H1 (cell line): ENCODE measurements at regions not wholly inside any gene's neighbourhood (a gene's known extent, or its start where the extent isn't known, plus 50 kb on each side); places are given as distances from the start of the nearest gene placed in this dataset.

ENCODE experiments used
- CTCF ChIA-PET: fragments of 300-600 bp; sonication (Branson Sonifier 250); formaldehyde crosslinking; loops from one replicate; lab custom pipeline; 2021; ENCODE audit not compliant: partially characterized antibody; lab: Charles Lee
- POLR2A ChIA-PET: fragments of 300-600 bp; sonication (Branson Sonifier 250); formaldehyde crosslinking; loops from one replicate; lab custom pipeline; 2021; ENCODE audit warnings: inconsistent platforms; ENCODE audit not compliant: partially characterized antibody; lab: Charles Lee
- DNase-seq, 2 experiments: peaks; one replicate each; pipeline versions ENCODE4 v3.0.0 to v3.0.0-alpha.2; 2010 to 2022; ENCODE audit warnings: low spot score in 2 of 2, low read depth in 1 of 2, mixed read lengths in 1 of 2
- FAIRE-seq: peaks from 2 replicates; lab custom pipeline; 2011; peaks lifted over from hg19 to GRCh38; lab: Jason Lieb, UNC
- H2AFZ ChIP-seq: 2 replicates; pipeline ENCODE4 v1.8.1; 2012; ENCODE audit warnings: low read length, inconsistent platforms
- H2AK5ac ChIP-seq: 2 replicates; pipeline ENCODE4 v1.6.1; 2013; ENCODE audit warnings: low read depth, low read length
- H2BK120ac ChIP-seq: replicated peaks from 2 replicates; pipeline ENCODE3; 2013; ENCODE audit warnings: low read depth, low read length, inconsistent platforms
- H2BK12ac ChIP-seq: 2 replicates; pipeline ENCODE4 v1.6.1; 2013; ENCODE audit warnings: low read depth, low read length
- H2BK15ac ChIP-seq: 2 replicates; pipeline ENCODE4 v1.6.1; 2013; ENCODE audit warnings: low read length
- H2BK20ac ChIP-seq: 2 replicates; pipeline ENCODE4 v1.6.1; 2013; ENCODE audit warnings: low read length
- H2BK5ac ChIP-seq: 2 replicates; pipeline ENCODE4 v1.6.1; 2013; ENCODE audit warnings: low read depth, low read length
- H3K14ac ChIP-seq: 2 replicates; pipeline ENCODE4 v1.6.1; 2013; ENCODE audit warnings: inconsistent platforms; ENCODE audit not compliant: insufficient read length
- H3K18ac ChIP-seq: 2 replicates; pipeline ENCODE4 v1.6.1; 2013; ENCODE audit warnings: low read length; ENCODE audit errors: extremely low read depth
- H3K23ac ChIP-seq: 2 replicates; pipeline ENCODE4 v1.6.1; 2013; ENCODE audit warnings: inconsistent platforms; ENCODE audit not compliant: insufficient read length
- H3K23me2 ChIP-seq: 2 replicates; pipeline ENCODE4 v1.6.1; 2013; ENCODE audit warnings: low read depth, low read length
- H3K27ac ChIP-seq: 2 replicates; pipeline ENCODE4 v1.6.1; 2011; ENCODE audit warnings: low read depth, low read length, inconsistent platforms
- H3K27me3 ChIP-seq, 4 experiments: replicated peaks in 1 of 4; 1 replicate in 1 of 4; 2 replicates in 3 of 4; pipeline versions ENCODE4 v1.6.1 to v1.8.1; 2011 to 2013; ENCODE audit warnings: low read length in 3 of 4, mild to moderate bottlenecking in 3 of 4, inconsistent platforms in 2 of 4, mixed read lengths in 2 of 4, moderate library complexity in 1 of 4; ENCODE audit not compliant: control insufficient read depth in 3 of 4, insufficient read depth in 3 of 4; ENCODE audit errors: extremely low read depth in 1 of 4
- H3K36me3 ChIP-seq, 4 experiments: 2 replicates each; pipeline versions ENCODE4 v1.6.1 to v1.8.1; 2011 to 2013; ENCODE audit warnings: mild to moderate bottlenecking in 4 of 4, low read length in 3 of 4, moderate library complexity in 2 of 4, control low read depth in 1 of 4, inconsistent platforms in 1 of 4; ENCODE audit not compliant: insufficient read depth in 4 of 4, control insufficient read depth in 2 of 4
- H3K4ac ChIP-seq: replicated peaks from 2 replicates; pipeline ENCODE3; 2013; ENCODE audit warnings: low read length, low read depth, mixed read lengths, inconsistent platforms; ENCODE audit not compliant: insufficient read length
- H3K4me1 ChIP-seq, 4 experiments: replicated peaks in 1 of 4; 1 replicate in 1 of 4; 2 replicates in 3 of 4; pipeline versions ENCODE4 v1.6.1 to v1.8.1; 2011 to 2013; ENCODE audit warnings: low read length in 3 of 4, inconsistent platforms in 2 of 4, mixed read lengths in 1 of 4; ENCODE audit not compliant: insufficient read depth in 4 of 4, control insufficient read depth in 3 of 4
- H3K4me2 ChIP-seq, 2 experiments: 2 replicates each; pipeline versions ENCODE4 v1.6.1 to v1.8.1; 2011 to 2013; ENCODE audit warnings: low read depth in 2 of 2, low read length in 2 of 2, control low read depth in 1 of 2, inconsistent platforms in 1 of 2, mild to moderate bottlenecking in 1 of 2; ENCODE audit not compliant: insufficient read depth in 1 of 2
- H3K4me3 ChIP-seq, 4 experiments: fragments of 200-600, 300-600 bp in 1 of 4; sonication (generic), shearing (Covaris generic), sonication (Bioruptor Twin) in 1 of 4; 2 replicates each; pipeline versions ENCODE4 v1.5.1 to v1.8.1; 2011 to 2016; ENCODE audit warnings: low read length in 4 of 4, low read depth in 3 of 4, control low read depth in 2 of 4, inconsistent platforms in 2 of 4, mild to moderate bottlenecking in 2 of 4, mixed read lengths in 1 of 4, moderate library complexity in 1 of 4; ENCODE audit not compliant: insufficient read depth in 2 of 4; ENCODE audit errors: extremely low read depth in 1 of 4
- H3K56ac ChIP-seq: replicated peaks from 2 replicates; pipeline ENCODE3; 2013; ENCODE audit warnings: low read depth, mild to moderate bottlenecking, mixed read lengths, low read length, inconsistent platforms; ENCODE audit not compliant: insufficient read length
- H3K79me1 ChIP-seq: 2 replicates; pipeline ENCODE4 v1.6.1; 2013; ENCODE audit warnings: low read depth, low read length, control low read depth
- H3K79me2 ChIP-seq, 2 experiments: 2 replicates each; pipeline versions ENCODE4 v1.6.1 to v1.8.1; 2012 to 2013; ENCODE audit warnings: low read length in 2 of 2, mild to moderate bottlenecking in 2 of 2, inconsistent platforms in 1 of 2; ENCODE audit not compliant: insufficient read depth in 2 of 2, control insufficient read depth in 1 of 2
- H3K9ac ChIP-seq, 4 experiments: replicated peaks in 1 of 4; 1 replicate in 1 of 4; 2 replicates in 3 of 4; pipeline versions ENCODE4 v1.6.1 to v1.8.1; 2011 to 2013; ENCODE audit warnings: low read depth in 3 of 4, low read length in 3 of 4, control low read depth in 2 of 4, mild to moderate bottlenecking in 2 of 4, moderate library complexity in 2 of 4, inconsistent platforms in 1 of 4; ENCODE audit errors: extremely low read depth in 1 of 4
- H3K9me3 ChIP-seq, 2 experiments: 2 replicates each; pipeline versions ENCODE4 v1.6.1 to v1.8.1; 2012 to 2013; ENCODE audit warnings: mild to moderate bottlenecking in 2 of 2, moderate library complexity in 2 of 2, control low read depth in 1 of 2, inconsistent platforms in 1 of 2, low read depth in 1 of 2, low read length in 1 of 2, mixed read lengths in 1 of 2; ENCODE audit not compliant: insufficient read depth in 2 of 2
- H4K20me1 ChIP-seq, 2 experiments: replicated peaks in 1 of 2; 2 replicates each; pipeline versions ENCODE3 to v1.8.1; 2011 to 2013; ENCODE audit warnings: inconsistent platforms in 2 of 2, low read length in 2 of 2, mild to moderate bottlenecking in 1 of 2; ENCODE audit not compliant: insufficient read depth in 2 of 2, control insufficient read depth in 1 of 2
- H4K5ac ChIP-seq: 2 replicates; pipeline ENCODE4 v1.6.1; 2013; ENCODE audit warnings: low read length, low read depth, mixed read lengths, inconsistent platforms; ENCODE audit not compliant: insufficient read length
- H4K8ac ChIP-seq: 2 replicates; pipeline ENCODE4 v1.8.0; 2013; ENCODE audit warnings: mild to moderate bottlenecking, moderate library complexity, low read length, inconsistent platforms; ENCODE audit not compliant: insufficient read depth; ENCODE audit errors: extremely low read depth
- H4K91ac ChIP-seq: replicated peaks from 2 replicates; pipeline ENCODE3; 2013; ENCODE audit warnings: low read length, mixed read lengths, inconsistent platforms; ENCODE audit not compliant: insufficient read length
- BACH1 ChIP-seq: IDR thresholded peaks from 2 replicates; pipeline ENCODE4 v1.6.1; 2012; ENCODE audit warnings: low read length, improper control_type of control experiment
- BRCA1 ChIP-seq: IDR thresholded peaks from 2 replicates; pipeline ENCODE4 v1.6.1; 2012; ENCODE audit warnings: low read depth, low read length, improper control_type of control experiment
- CBX8 ChIP-seq: fragments of 300-800, 300-1000 bp; sonication (generic); IDR thresholded peaks from 2 replicates; pipeline ENCODE4 v1.7.1; 2016; ENCODE audit warnings: low read depth, low read length, borderline replicate concordance
- GABPA ChIP-seq: IDR thresholded peaks from 2 replicates; pipeline ENCODE4 v1.6.1; 2011; ENCODE audit warnings: mild to moderate bottlenecking, low read length, moderate library complexity, borderline replicate concordance; ENCODE audit not compliant: insufficient read depth
- JUND ChIP-seq: IDR thresholded peaks from 2 replicates; pipeline ENCODE4 v1.6.1; 2011; ENCODE audit warnings: mild to moderate bottlenecking, improper control_type of control experiment, low read length
- KDM1A ChIP-seq: fragments of 200-600, 300-600 bp; sonication (generic); IDR thresholded peaks from 2 replicates; pipeline ENCODE4 v1.7.1; 2016; ENCODE audit warnings: mild to moderate bottlenecking, low read length, borderline replicate concordance
- MAFK ChIP-seq: IDR thresholded peaks from 2 replicates; pipeline ENCODE4 v1.6.1; 2012; ENCODE audit warnings: low read depth, mild to moderate bottlenecking, improper control_type of control experiment, low read length
- NRF1 ChIP-seq: IDR thresholded peaks from 2 replicates; pipeline ENCODE4 v1.6.1; 2011; ENCODE audit warnings: mild to moderate bottlenecking, low read depth, low read length, improper control_type of control experiment
- POLR2AphosphoS5 ChIP-seq: IDR thresholded peaks from 2 replicates; pipeline ENCODE4 v1.6.1; 2011; ENCODE audit warnings: low read depth, low read length
- RXRA ChIP-seq: IDR thresholded peaks from 2 replicates; pipeline ENCODE4 v1.6.1; 2011; ENCODE audit warnings: low read depth, mild to moderate bottlenecking, low read length, moderate library complexity; ENCODE audit not compliant: insufficient read depth
- SAP30 ChIP-seq: fragments of 300-600 bp; sonication (generic); IDR thresholded peaks from 2 replicates; pipeline ENCODE4 v1.7.1; 2012; ENCODE audit warnings: low read length, moderate library complexity, mild to moderate bottlenecking, inconsistent platforms; ENCODE audit not compliant: insufficient read depth, insufficient replicate concordance
- SIRT6 ChIP-seq: IDR thresholded peaks from one replicate; pipeline ENCODE4 v1.7.1; 2012; ENCODE audit warnings: low read length, inconsistent platforms
- SP2 ChIP-seq: IDR thresholded peaks from 2 replicates; pipeline ENCODE4 v1.6.1; 2012; ENCODE audit warnings: mild to moderate bottlenecking, low read length, inconsistent platforms
- SRF ChIP-seq: IDR thresholded peaks from 2 replicates; pipeline ENCODE4 v1.6.1; 2011; ENCODE audit warnings: mild to moderate bottlenecking, low read depth, low read length, moderate library complexity
- SUZ12 ChIP-seq: fragments of 200-600 bp; sonication (generic); IDR thresholded peaks from 2 replicates; pipeline ENCODE4 v1.6.1; 2012; ENCODE audit warnings: mild to moderate bottlenecking, inconsistent platforms, low read length, moderate library complexity, mixed read lengths
- WGBS, 2 experiments: shearing (Covaris generic) in 1 of 2; methylation state at CpG; one replicate each; pipeline versions ENCODE4 v1.1.6 to v1.1.7; 2013 to 2015; ENCODE audit warnings: low lambda C conversion rate in 2 of 2, mixed read lengths in 2 of 2, inconsistent platforms in 1 of 2, low coverage in 1 of 2, missing lambda C conversion rate in 1 of 2; ENCODE audit not compliant: insufficient replicate concordance in 2 of 2, insufficient coverage in 1 of 2, insufficient read length in 1 of 2; ENCODE audit errors: extremely low coverage in 1 of 2, missing lambda C conversion rate in 1 of 2; 5-methylcytosine and 5-hydroxymethylcytosine counted together
- TF ChIP-seq, protein P1 (sequence below): IDR thresholded peaks from 2 replicates; pipeline ENCODE4 v1.6.1; 2011; ENCODE audit warnings: low read depth, mild to moderate bottlenecking, low read length; ENCODE audit not compliant: insufficient read depth

DNA sequence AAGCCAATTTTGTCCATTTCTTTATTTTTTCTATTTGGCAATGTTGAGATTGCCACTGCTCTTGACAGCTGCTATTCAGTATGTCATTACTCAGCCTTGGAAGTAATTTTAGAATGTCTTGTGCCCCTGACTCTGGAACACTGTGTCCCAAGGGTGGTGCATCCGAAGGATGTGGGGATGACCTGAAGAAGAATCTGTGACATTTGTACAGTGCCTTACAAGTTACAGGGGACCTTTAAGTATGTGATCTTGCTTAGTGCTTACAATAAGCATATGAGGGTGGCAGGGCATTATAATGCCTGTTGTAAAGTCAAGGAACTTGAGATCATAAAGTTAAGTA is 239.5 kb downstream of the REEP3 start:
- POLR2A ChIA-PET = no interaction called here
- no peak for FAIRE-seq
- TF ChIP-seq SRF (no peak), KDM1A (no peak), SP2 (no peak), NRF1 (no peak), SUZ12 (no peak), RXRA (no peak), JUND (no peak), BACH1 (no peak), BRCA1 (no peak), POLR2AphosphoS5 (no peak), SAP30 (no peak), SIRT6 (no peak), MAFK (no peak), CBX8 (no peak), GABPA (no peak)
- TF ChIP-seq, protein P1, sequence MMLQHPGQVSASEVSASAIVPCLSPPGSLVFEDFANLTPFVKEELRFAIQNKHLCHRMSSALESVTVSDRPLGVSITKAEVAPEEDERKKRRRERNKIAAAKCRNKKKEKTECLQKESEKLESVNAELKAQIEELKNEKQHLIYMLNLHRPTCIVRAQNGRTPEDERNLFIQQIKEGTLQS = no peak

More for the DNA sequence above, 239.5 kb downstream of the REEP3 start:
- 82% methylated on average over 1 of the region's 1 CpG; no CpG with 5 or more reads in 1 of the 2 experiments for WGBS, 2 experiments
- Histone ChIP-seq H2AK5ac (no peak overlapping the region), H2BK5ac (no peak overlapping the region), H3K27ac (no peak overlapping the region), H4K91ac (no peak overlapping the region), H3K4me3 (no peak overlapping the region), H4K20me1 (no peaks in the 10 kb centered on the region), H2BK20ac (no peak overlapping the region), H3K79me1 (no peaks in the 10 kb centered on the region), H3K4me2 (no peak overlapping the region), H3K23ac (no peak overlapping the region), H3K9ac (no peak overlapping the region), H2BK15ac (no peak overlapping the region), H4K5ac (no peak overlapping the region), H3K18ac (no peak overlapping the region), H3K56ac (no peak overlapping the region), H3K36me3 (no peaks in the 10 kb centered on the region), H2BK120ac (no peak overlapping the region), H3K4me1 (no peaks in the 10 kb centered on the region), H3K27me3 (peaks cover 0 to 1% (median 0%) of the 10 kb centered on the region in 4 experiments; a peak in 1 of 7 replicates), H3K14ac (no peak overlapping the region), H4K8ac (no peak overlapping the region), H3K9me3 (no peaks in the 10 kb centered on the region; a peak in 1 of 4 replicates), H3K23me2 (no peaks in the 10 kb centered on the region), H2AFZ (no peak overlapping the region), H3K4ac (no peak overlapping the region), H2BK12ac (no peak overlapping the region), H3K79me2 (no peaks in the 10 kb centered on the region)
- CTCF ChIA-PET = interaction anchor here (0.6 to 1.1 kb wide), 3 partner anchors 10 to 1166 kb away, joined by 3 read pairs; no protein-coding TSS in a partner anchor
- DNase-seq = no peak
